SK-N-SH (cell line): ENCODE measurements at regions not wholly inside any gene's neighbourhood (a gene's known extent, or its start where the extent isn't known, plus 50 kb on each side); places are given as distances from the start of the nearest gene placed in this dataset.

Experiments used
- CTCF ChIA-PET: fragments of 300-600, 350-600 bp; formaldehyde crosslinking; extraction: SDS; loops from one replicate; lab custom pipeline; 2021; lab: Yijun Ruan, JAX
- POLR2A ChIA-PET: fragments of 350-600 bp; sonication (Branson Sonifier 250); formaldehyde crosslinking; extraction: SDS; loops from one replicate; lab custom pipeline; 2020; ENCODE audit warnings: antibody characterized with exemption, inconsistent platforms; lab: Yijun Ruan, JAX
- DNase-seq: peaks from one replicate; pipeline ENCODE4 v3.0.0; 2012
- H2AFZ ChIP-seq: fragments of 200-600 bp; sonication (generic); 2 replicates; pipeline ENCODE4 v1.8.1; 2016; ENCODE audit warnings: antibody characterized with exemption, mild to moderate bottlenecking, low read depth
- H3F3A ChIP-seq: fragments of 200-600 bp; sonication (generic); replicated peaks from 2 replicates; pipeline ENCODE3; 2016; ENCODE audit warnings: antibody characterized with exemption, mild to moderate bottlenecking; ENCODE audit not compliant: insufficient read depth
- H3K27ac ChIP-seq, 2 experiments: fragments of 200-500 bp in 1 of 2; fragments of 200-600 bp in 1 of 2; sonication (Bioruptor generic) in 1 of 2; sonication (generic), shearing (Covaris generic) in 1 of 2; 2 replicates each; pipeline versions ENCODE4 v1.5.1 to v1.6.1; 2014 to 2016; ENCODE audit warnings: low read depth in 2 of 2, inconsistent platforms in 1 of 2, low read length in 1 of 2, mild to moderate bottlenecking in 1 of 2, mixed read lengths in 1 of 2
- H3K27me3 ChIP-seq: fragments of 200-600 bp; sonication (generic), shearing (Covaris generic); 2 replicates; pipeline ENCODE4 v1.6.1; 2016; ENCODE audit warnings: mixed run types; ENCODE audit not compliant: insufficient read depth
- H3K36me3 ChIP-seq, 2 experiments: fragments of 200-500 bp in 1 of 2; fragments of 200-600 bp in 1 of 2; sonication (Bioruptor generic) in 1 of 2; sonication (generic) in 1 of 2; replicated peaks in 1 of 2; 2 replicates each; pipeline versions ENCODE3 to v1.5.1; 2014 to 2016; ENCODE audit warnings: low read length in 1 of 2, mild to moderate bottlenecking in 1 of 2; ENCODE audit not compliant: insufficient read depth in 2 of 2, control insufficient read depth in 1 of 2
- H3K4me1 ChIP-seq, 2 experiments: fragments of 200-500 bp in 1 of 2; fragments of 200-600 bp in 1 of 2; sonication (Bioruptor generic) in 1 of 2; sonication (generic), shearing (Covaris generic) in 1 of 2; 2 replicates each; pipeline versions ENCODE4 v1.5.1 to v1.6.1; 2014 to 2016; ENCODE audit warnings: low read depth in 1 of 2, low read length in 1 of 2, mixed run types in 1 of 2; ENCODE audit not compliant: insufficient read depth in 2 of 2, control insufficient read depth in 1 of 2
- H3K4me2 ChIP-seq: fragments of 200-600 bp; sonication (generic), shearing (Covaris generic); 2 replicates; pipeline ENCODE4 v1.6.1; 2017; ENCODE audit warnings: mixed run types
- H3K4me3 ChIP-seq, 2 experiments: fragments of 200-500 bp in 1 of 2; fragments of 200-600 bp in 1 of 2; sonication (Bioruptor generic) in 1 of 2; sonication (generic), shearing (Covaris generic) in 1 of 2; 2 replicates each; pipeline versions ENCODE4 v1.5.1 to v1.8.1; 2014 to 2016; ENCODE audit warnings: low read depth in 2 of 2, inconsistent platforms in 1 of 2, low read length in 1 of 2, mild to moderate bottlenecking in 1 of 2, mixed read lengths in 1 of 2, moderate library complexity in 1 of 2
- H3K79me2 ChIP-seq: fragments of 200-600 bp; sonication (generic); 2 replicates; pipeline ENCODE4 v1.8.1; 2017; ENCODE audit warnings: mild to moderate bottlenecking; ENCODE audit not compliant: insufficient read depth
- H3K9ac ChIP-seq: fragments of 200-600 bp; sonication (generic); 2 replicates; pipeline ENCODE4 v1.6.1; 2017; ENCODE audit warnings: mixed run types
- H3K9me2 ChIP-seq: fragments of 200-600 bp; sonication (generic); 2 replicates; pipeline ENCODE4 v1.6.1; 2017; ENCODE audit warnings: mixed run types
- H3K9me3 ChIP-seq: fragments of 200-600 bp; sonication (generic); 2 replicates; pipeline ENCODE4 v1.6.1; 2017; ENCODE audit warnings: mixed run types, mild to moderate bottlenecking, moderate library complexity
- H4K20me1 ChIP-seq: fragments of 200-600 bp; sonication (generic); 2 replicates; pipeline ENCODE4 v1.6.1; 2017; ENCODE audit warnings: mild to moderate bottlenecking, mixed run types; ENCODE audit not compliant: insufficient read depth
- EP300 ChIP-seq, 2 experiments: IDR thresholded peaks; 2 replicates each; pipeline versions ENCODE4 v1.4.0 to v1.6.1; 2012; ENCODE audit warnings: borderline replicate concordance in 1 of 2, low read depth in 1 of 2, low read length in 1 of 2
- GABPA ChIP-seq: IDR thresholded peaks from 2 replicates; pipeline ENCODE4 v1.4.0; 2012; ENCODE audit warnings: low read depth, mild to moderate bottlenecking
- IRF3 ChIP-seq: fragments of 150-350 bp; IDR thresholded peaks from 2 replicates; pipeline ENCODE4 v1.6.1; 2016; ENCODE audit warnings: mild to moderate bottlenecking, low read depth, low read length
- JUND ChIP-seq: IDR thresholded peaks from 2 replicates; pipeline ENCODE4 v1.4.0; 2012
- MAX ChIP-seq: IDR thresholded peaks from 2 replicates; pipeline ENCODE4 v1.4.0; 2012; ENCODE audit warnings: low read depth
- NFIC ChIP-seq: IDR thresholded peaks from 2 replicates; pipeline ENCODE4 v1.4.0; 2012; ENCODE audit warnings: borderline replicate concordance
- NRF1 ChIP-seq: IDR thresholded peaks from 2 replicates; pipeline ENCODE4 v1.6.1; 2012; ENCODE audit warnings: low read depth, mild to moderate bottlenecking, low read length
- POLR2AphosphoS5 ChIP-seq: IDR thresholded peaks from 2 replicates; pipeline ENCODE4 v1.6.1; 2012; ENCODE audit warnings: low read depth, low read length
- RAD21 ChIP-seq: IDR thresholded peaks from 2 replicates; pipeline ENCODE4 v1.6.1; 2012; ENCODE audit warnings: mild to moderate bottlenecking, low read length
- RCOR1 ChIP-seq: fragments of 150-350 bp; IDR thresholded peaks from 2 replicates; pipeline ENCODE4 v1.6.1; 2017; ENCODE audit warnings: antibody characterized with exemption, low read length
- RFX5 ChIP-seq: IDR thresholded peaks from 2 replicates; pipeline ENCODE4 v1.6.1; 2012; ENCODE audit warnings: mild to moderate bottlenecking, improper control_type of control experiment, low read length
- RXRA ChIP-seq: IDR thresholded peaks from 2 replicates; pipeline ENCODE4 v1.4.0; 2012; ENCODE audit warnings: low read depth, mild to moderate bottlenecking, borderline replicate concordance
- SIN3A ChIP-seq: IDR thresholded peaks from 2 replicates; pipeline ENCODE4 v1.6.1; 2012; ENCODE audit warnings: low read depth, mild to moderate bottlenecking, low read length, moderate library complexity, borderline replicate concordance
- SMC3 ChIP-seq: IDR thresholded peaks from 2 replicates; pipeline ENCODE4 v1.6.1; 2012; ENCODE audit warnings: low read depth, low read length, improper control_type of control experiment
- WGBS: methylation state at CpG from one replicate; pipeline ENCODE4 v1.1.6; 2017; ENCODE audit warnings: low lambda C conversion rate; 5-methylcytosine and 5-hydroxymethylcytosine counted together

- no peak overlapping the region for H2AFZ ChIP-seq
- no peak for DNase-seq
- H3K9me2 ChIP-seq, result no peaks in the 10 kb centered on the region; the same call in 1 of the 2 replicates
- H3F3A ChIP-seq, result no peaks in the 10 kb centered on the region
- H3K27me3 ChIP-seq, result no peaks in the 10 kb centered on the region; the same call in 1 of the 2 replicates
- WGBS, result 31% methylated on average over 10 of the region's 11 CpGs
- H3K9me3 ChIP-seq, result peaks cover 21% of the 10 kb centered on the region; the same call in 1 of the 2 replicates
- H3K4me1 ChIP-seq, result peaks cover 0 to 4% of the 10 kb centered on the region in 2 experiments; a peak in 1 of 4 replicates
- no peak overlapping the region for H3K9ac ChIP-seq
- no peak overlapping the region for H3K27ac ChIP-seq
- no peak overlapping the region for H3K4me2 ChIP-seq
- no peaks in the 10 kb centered on the region for H3K79me2 ChIP-seq
- CTCF ChIA-PET, result no interaction called here
- no peaks in the 10 kb centered on the region for H3K36me3 ChIP-seq
- no peaks in the 10 kb centered on the region for H4K20me1 ChIP-seq
- POLR2A ChIA-PET, result no interaction called here
- H3K4me3 ChIP-seq, result no peak overlapping the region
- TF ChIP-seq GABPA (no peak), POLR2AphosphoS5 (no peak), JUND (no peak), RXRA (no peak), RAD21 (no peak), RFX5 (no peak)
Measured at GRCh38 chr9:126144603-126145456, 181.8 kb upstream of the MVB12B start.

GRCh38 chr9:126145887-126146253 lies 180.8 kb upstream of the MVB12B start:
- Histone ChIP-seq H3F3A (no peaks in the 10 kb centered on the region), H3K4me2 (no peak overlapping the region), H3K79me2 (no peaks in the 10 kb centered on the region), H3K27me3 (no peaks in the 10 kb centered on the region; the same call in 1 of the 2 replicates), H3K9me2 (no peaks in the 10 kb centered on the region), H3K36me3 (no peaks in the 10 kb centered on the region), H2AFZ (no peak overlapping the region), H3K4me1 (peaks cover 0 to 10% of the 10 kb centered on the region in 2 experiments; a peak in 1 of 4 replicates), H4K20me1 (no peaks in the 10 kb centered on the region), H3K27ac (no peak overlapping the region), H3K4me3 (no peak overlapping the region), H3K9ac (no peak overlapping the region), H3K9me3 (peaks cover 11% of the 10 kb centered on the region; the same call in 1 of the 2 replicates)
- WGBS, result 73% methylated on average over 4 of the region's 4 CpGs
- ChIA-PET CTCF (interaction anchor here (0.6 to 1.3 kb wide), 2 partner anchors 14 to 21 kb away, joined by 3 read pairs; no protein-coding TSS in a partner anchor), POLR2A (no interaction called here)
- no peak for TF ChIP-seq SMC3
- no peak for TF ChIP-seq MAX
- no peak for TF ChIP-seq IRF3
- TF ChIP-seq SIN3A, result no peak
- no peak for TF ChIP-seq NRF1
- no peak for TF ChIP-seq RXRA
- no peak for TF ChIP-seq RCOR1
- TF ChIP-seq NFIC, result no peak
- no peak for TF ChIP-seq EP300 (IDR thresholded peaks at IDR 0.05; ENCODE audit: borderline replicate concordance in 1 of 2, low read depth in 1 of 2, low read length in 1 of 2)
- DNase-seq, result no peak
